Bronchial epithelial cell (primary cell): ENCODE measurements at regions not wholly inside any gene's neighbourhood (a gene's known extent, or its start where the extent isn't known, plus 50 kb on each side); places are given as distances from the start of the nearest gene placed in this dataset.

ENCODE experiments used
- DNase-seq: peaks from one replicate; pipeline ENCODE4 v3.0.0-alpha.2; 2010; ENCODE audit warnings: low read depth
- FAIRE-seq: peaks from 2 replicates; lab custom pipeline; 2011; peaks lifted over from hg19 to GRCh38; lab: Jason Lieb, UNC
- H3K27me3 ChIP-seq: 2 replicates; pipeline ENCODE4 v1.5.1; 2011; ENCODE audit warnings: low read length; ENCODE audit not compliant: control insufficient read depth, insufficient read depth
- H3K36me3 ChIP-seq: 2 replicates; pipeline ENCODE4 v1.5.1; 2011; ENCODE audit warnings: low read length; ENCODE audit not compliant: control insufficient read depth, insufficient read depth
- H3K4me3 ChIP-seq: 2 replicates; pipeline ENCODE4 v1.5.1; 2011; ENCODE audit warnings: mild to moderate bottlenecking, low read depth, low read length, control low read depth
- TF ChIP-seq, protein P1 (sequence below): IDR thresholded peaks from 2 replicates; pipeline ENCODE4 v1.5.1; 2011; ENCODE audit warnings: mild to moderate bottlenecking, moderate library complexity, low read length, control low read depth, inconsistent platforms; ENCODE audit not compliant: insufficient read depth, severe bottlenecking

DNA sequence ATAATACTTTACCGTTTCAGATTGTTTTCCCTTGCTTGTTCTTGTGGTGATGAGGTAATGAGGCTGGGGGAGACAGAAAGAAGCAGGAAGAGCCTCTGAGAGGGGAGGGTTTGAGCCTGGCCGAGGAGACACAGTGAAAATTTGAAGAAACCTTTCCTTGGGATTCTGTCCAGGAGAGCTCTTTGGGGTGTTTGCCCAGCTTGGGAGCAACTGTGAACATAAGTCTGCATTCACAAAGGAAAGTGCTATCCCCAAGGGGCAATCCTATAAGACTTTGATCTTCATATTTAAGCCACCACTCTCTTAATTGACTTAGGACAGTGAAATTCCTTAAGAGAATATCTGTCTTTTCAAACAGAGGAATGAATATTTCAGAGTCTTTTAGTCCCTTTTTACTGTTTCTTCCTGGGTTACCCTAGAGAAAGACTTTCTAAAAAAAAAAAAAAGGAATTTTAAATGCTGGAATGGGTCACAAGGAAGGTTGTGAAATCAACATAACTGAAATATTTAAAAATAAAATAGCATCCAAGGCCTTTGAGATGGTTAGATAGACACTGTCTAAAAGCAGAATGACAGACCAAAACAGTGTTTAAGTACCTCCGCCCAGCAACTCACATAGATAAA lies 52.5 kb upstream of the STAM2 start:
- Histone ChIP-seq H3K4me3 (no peak overlapping the region), H3K27me3 (no peaks in the 10 kb centered on the region), H3K36me3 (no peaks in the 10 kb centered on the region)
- DNase-seq (no peak), FAIRE-seq (no peak)
- TF ChIP-seq, protein P1, sequence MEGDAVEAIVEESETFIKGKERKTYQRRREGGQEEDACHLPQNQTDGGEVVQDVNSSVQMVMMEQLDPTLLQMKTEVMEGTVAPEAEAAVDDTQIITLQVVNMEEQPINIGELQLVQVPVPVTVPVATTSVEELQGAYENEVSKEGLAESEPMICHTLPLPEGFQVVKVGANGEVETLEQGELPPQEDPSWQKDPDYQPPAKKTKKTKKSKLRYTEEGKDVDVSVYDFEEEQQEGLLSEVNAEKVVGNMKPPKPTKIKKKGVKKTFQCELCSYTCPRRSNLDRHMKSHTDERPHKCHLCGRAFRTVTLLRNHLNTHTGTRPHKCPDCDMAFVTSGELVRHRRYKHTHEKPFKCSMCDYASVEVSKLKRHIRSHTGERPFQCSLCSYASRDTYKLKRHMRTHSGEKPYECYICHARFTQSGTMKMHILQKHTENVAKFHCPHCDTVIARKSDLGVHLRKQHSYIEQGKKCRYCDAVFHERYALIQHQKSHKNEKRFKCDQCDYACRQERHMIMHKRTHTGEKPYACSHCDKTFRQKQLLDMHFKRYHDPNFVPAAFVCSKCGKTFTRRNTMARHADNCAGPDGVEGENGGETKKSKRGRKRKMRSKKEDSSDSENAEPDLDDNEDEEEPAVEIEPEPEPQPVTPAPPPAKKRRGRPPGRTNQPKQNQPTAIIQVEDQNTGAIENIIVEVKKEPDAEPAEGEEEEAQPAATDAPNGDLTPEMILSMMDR, result no peak

DNA sequence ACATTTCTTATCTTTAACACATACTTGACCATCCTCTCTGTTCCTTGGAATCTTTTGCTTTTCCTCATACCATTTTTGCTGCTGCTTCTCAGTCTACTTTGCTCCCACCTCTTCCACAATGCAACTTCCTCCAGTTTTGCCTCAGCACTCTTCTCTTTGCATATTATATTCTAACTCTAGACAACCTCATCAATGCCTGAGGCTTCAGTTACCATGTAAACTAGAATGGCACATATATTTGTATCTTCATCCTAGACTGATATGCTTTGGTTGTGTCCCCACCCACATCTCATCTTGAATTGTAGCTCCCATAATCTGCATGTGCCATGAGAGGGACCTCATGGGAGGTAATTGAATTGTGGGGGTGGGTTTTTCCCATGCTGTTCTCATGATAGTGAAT lies 55.9 kb upstream of the STAM2 start:
- DNase-seq, result no peak
- TF ChIP-seq, protein P1, result no peak
- no peak for FAIRE-seq
- Histone ChIP-seq H3K4me3 (no peak overlapping the region), H3K27me3 (no peaks in the 10 kb centered on the region), H3K36me3 (no peaks in the 10 kb centered on the region)

DNA sequence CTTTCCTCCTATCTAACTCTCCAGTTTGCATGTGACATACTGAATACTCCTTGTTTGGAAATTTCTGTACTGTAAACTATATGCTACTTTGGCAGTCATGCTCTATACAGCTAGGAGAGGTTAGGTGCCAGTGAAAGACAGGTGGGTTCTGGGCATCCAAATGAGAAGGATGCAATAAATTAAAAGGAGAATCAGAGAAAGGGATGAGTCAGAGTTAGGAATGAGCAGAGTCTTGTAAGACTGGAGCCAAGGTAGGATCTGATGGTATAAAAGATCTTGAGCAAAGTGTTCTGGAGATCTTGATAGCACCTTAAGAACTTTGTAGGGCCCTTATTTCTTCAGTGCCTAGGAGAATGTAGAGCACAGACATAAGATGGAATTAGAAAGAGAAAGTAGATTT lies 58.7 kb upstream of the STAM2 start:
- FAIRE-seq (no peak), DNase-seq (peak; percentile 24)
- Histone ChIP-seq H3K4me3 (no peak overlapping the region), H3K36me3 (no peaks in the 10 kb centered on the region), H3K27me3 (no peaks in the 10 kb centered on the region)
- TF ChIP-seq, protein P1, result no peak

DNA sequence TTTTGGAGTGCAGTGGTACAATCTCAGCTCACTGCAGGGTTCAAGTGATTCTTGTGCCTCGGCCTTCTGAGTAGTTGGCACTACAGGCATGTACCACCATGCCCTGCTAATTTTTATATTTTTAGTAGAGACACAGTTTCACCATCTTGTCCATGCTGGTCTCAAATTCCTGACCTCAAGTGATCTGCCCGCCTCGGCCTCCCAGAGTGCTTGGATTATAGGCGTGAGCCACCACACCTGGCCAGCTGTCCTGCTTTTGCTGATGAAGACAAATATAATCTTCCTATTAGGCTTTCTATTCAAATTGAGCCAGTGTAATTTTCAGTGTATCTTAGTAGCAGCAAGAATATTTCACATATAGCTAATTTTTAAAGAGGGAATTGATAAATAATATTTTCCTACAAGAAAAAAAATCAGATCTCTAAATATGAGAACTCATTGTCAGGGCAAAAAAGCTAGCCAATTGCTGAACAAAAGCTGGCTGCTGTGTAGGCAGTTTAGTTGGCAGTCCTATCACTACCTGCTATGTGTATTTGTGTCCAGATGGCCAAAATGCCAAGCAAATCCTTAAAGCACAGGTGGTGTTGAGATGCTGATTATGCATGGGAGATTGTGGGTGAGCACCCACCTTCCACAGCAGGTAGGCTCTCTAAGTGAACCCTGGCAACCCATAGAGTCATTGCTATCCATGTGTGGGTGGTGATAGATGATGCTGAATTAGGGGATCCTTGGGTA lies 60.8 kb upstream of the STAM2 start:
- no peak for DNase-seq
- Histone ChIP-seq H3K4me3 (no peak overlapping the region), H3K36me3 (no peaks in the 10 kb centered on the region), H3K27me3 (no peaks in the 10 kb centered on the region)
- TF ChIP-seq, protein P1, result no peak
- no peak for FAIRE-seq

DNA sequence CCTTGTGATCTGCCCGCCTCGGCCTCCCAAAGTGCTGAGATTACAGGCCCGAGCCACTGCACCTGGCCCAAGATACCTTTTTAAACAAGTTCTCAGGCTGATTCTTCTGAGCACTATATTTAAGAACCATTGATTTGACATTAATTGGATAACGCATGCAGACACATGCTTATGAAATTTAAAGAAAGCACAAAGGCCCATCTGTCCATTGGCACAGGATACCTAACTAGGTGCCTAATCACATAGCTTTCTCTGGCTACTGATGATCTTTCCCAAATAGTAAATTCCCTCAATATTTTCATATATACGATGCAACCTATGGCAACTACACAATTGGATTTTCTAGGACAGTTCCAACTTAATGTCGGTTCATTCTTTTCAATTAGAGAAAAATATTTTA lies 62.5 kb upstream of the STAM2 start:
- FAIRE-seq (no peak), DNase-seq (no peak)
- Histone ChIP-seq H3K27me3 (no peaks in the 10 kb centered on the region), H3K36me3 (no peaks in the 10 kb centered on the region), H3K4me3 (no peak overlapping the region)
- TF ChIP-seq, protein P1, result no peak
